H54 (cell line): ENCODE measurements at regions not wholly inside any gene's neighbourhood (a gene's known extent, or its start where the extent isn't known, plus 50 kb on each side); places are given as distances from the start of the nearest gene placed in this dataset.

Experiments used
- DNase-seq: peaks from one replicate; pipeline ENCODE4 v3.0.0; 2011; ENCODE audit warnings: low spot score, mixed read lengths; ENCODE audit not compliant: insufficient read length
- FAIRE-seq: peaks from 3 replicates; lab custom pipeline; 2011; peaks lifted over from hg19 to GRCh38; lab: Jason Lieb, UNC
- POLR2A ChIP-seq: IDR thresholded peaks from 2 replicates; pipeline ENCODE4 v1.6.1; 2011; ENCODE audit warnings: low read depth, mild to moderate bottlenecking, low read length

DNA sequence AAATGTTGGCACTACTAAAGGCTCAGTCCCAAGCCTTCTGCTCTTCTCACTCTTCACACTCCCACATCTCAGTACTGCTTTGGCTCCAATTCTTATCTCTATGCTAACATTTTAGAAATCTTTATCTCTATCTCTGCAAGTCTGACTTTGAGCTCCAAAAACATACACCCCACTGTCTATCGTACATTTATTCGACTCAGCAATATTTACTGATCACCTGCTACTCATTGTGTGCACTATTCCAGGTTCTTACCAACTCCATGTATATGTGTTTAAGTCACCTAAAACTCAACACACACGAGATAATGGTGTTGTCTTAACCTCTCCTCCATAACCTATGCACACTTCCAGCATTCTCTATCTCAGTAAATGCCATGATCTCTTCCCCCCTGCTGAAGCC, 268.2 kb upstream of the CRIM1 start:
- no peak for DNase-seq
- no peak for TF ChIP-seq POLR2A
- FAIRE-seq = no peak

DNA sequence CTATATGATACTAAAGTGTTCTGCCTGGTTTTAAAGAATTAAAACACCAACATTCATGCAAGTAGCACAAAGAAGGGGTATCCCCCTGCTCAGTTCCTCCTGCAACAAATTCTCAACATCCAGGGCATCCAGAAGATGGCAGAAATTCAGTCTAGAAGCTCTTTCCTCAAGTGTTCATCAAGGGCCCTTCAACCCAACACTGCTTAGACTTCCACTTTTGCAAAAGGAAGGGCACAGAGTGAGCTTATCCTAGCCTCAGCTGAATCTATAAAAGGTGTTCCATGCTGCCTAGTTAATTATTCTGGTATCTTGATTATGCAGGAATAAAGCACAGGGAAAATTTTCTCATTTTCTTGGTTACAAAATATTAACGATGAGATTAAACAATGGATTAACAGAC, 275.8 kb upstream of the CRIM1 start:
- FAIRE-seq = no peak
- TF ChIP-seq POLR2A = no peak
- DNase-seq = no peak

DNA sequence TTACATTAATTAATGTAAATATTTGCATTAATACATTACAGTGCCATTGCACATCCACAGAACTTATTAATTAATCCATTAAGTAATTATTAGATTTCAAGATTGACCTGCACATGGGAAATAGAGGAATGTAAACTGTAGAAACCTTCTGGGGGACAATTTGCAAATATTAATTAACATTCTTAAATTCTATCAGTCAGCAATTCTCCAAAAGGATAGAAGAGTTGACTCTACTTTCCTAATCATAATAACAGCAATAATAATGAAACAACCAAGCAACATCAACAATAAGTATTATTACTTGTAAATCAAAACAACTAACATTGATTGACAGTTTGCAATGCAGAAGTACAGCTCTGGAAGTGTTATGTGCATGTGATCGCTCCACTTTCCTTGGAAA, 281.6 kb upstream of the CRIM1 start:
- TF ChIP-seq POLR2A = no peak
- DNase-seq (no peak), FAIRE-seq (no peak)

DNA sequence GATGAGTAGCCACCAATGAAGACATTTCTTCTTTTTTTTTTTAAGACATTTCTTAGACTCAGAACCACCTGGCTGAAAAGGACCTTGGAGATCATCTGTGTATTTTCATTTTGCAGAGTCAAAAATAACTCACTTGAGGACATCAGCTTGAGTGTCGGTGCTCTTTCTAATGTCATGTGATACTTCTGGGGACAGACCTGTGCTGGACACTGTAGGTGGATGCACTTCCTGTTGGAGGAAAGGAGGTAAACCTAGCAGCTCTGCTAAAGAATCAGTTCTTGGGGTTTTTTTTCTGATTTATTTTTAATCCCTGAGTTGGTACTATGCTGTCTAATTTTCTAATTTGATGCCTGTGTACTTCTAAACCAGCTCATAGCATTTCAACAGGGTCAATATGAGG, 283.9 kb upstream of the CRIM1 start:
- no peak for FAIRE-seq

DNA sequence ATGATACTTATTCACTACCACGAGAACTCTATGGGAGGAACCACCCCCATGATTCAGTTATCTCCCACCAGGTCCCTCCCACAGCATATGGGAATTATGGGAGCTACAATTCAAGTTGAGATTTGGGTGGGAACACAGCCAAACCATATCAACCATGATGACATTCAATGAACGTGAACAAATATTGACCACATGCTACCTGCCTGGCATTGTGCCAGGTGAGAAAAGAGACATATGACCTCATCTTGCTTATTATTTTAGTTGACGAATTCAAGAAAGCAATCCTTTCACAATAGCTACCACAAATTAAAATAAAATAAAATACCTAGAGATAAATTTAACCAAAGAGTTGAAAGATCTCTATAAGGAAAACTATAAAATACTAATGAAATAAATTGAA, 286.5 kb upstream of the CRIM1 start:
- TF ChIP-seq POLR2A = no peak
- no peak for FAIRE-seq

More for the DNA sequence above, 283.9 kb upstream of the CRIM1 start:
- TF ChIP-seq POLR2A = no peak
- no peak for DNase-seq

DNA sequence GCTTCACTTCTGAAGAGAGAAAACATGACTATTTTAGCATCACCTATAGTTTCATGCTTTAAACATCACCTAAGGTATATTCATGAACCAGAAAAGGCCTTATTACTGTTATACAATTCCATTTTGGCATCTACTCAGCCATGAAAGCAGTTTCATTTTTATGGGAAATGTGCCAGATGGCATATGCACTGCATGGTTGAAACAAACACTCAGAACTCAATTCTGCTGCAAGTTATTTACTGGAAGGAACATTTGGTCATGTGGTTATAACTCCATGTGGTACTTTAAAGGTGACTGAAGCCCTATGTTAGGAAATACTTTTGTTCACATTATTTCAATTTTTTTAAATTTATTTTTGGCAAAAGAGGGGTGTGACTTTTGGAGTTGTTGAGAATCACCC, 287.5 kb upstream of the CRIM1 start:
- no peak for DNase-seq
- TF ChIP-seq POLR2A = no peak
- FAIRE-seq = no peak

More for the DNA sequence above, 286.5 kb upstream of the CRIM1 start:
- DNase-seq = no peak

DNA sequence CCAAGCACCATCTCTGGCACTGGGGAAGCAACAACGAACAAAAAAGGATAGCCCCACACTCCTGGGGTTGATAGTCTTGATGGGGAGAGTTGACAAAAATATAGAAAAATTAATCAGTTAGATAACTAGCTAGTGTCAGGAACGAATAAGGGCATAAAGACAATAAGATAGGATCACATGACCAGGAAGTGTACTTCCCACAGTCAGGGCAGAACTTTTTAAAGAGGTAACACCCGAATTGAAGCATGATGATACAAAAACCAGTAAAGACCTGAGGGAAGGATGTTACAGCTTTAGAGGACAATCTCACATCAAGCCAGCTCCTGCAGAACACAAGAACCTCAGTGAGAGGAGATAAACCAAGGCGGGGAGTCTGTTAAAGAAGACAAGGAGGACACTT, 295.4 kb upstream of the CRIM1 start:
- no peak for TF ChIP-seq POLR2A
- no peak for FAIRE-seq
- no peak for DNase-seq

DNA sequence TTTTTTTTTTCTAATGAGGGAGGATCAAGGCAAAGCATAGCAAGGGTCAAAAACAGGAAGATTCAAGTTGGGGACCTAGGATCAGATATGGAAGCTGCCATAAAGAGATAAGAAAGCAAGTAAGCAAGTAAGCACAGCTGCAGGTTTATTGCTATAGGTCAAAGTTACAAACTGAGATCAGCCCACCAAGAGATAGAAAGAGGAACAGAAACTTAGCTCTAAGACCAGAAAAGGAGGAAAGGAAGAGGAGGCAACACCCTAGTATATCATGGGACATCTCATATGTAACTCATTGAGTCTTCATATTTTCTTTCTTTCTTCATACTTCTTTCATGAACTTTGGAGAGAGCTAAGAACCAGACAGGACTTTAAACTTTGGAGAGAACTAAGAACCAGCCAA, 295.9 kb upstream of the CRIM1 start:
- no peak for DNase-seq
- no peak for TF ChIP-seq POLR2A
- FAIRE-seq = no peak

DNA sequence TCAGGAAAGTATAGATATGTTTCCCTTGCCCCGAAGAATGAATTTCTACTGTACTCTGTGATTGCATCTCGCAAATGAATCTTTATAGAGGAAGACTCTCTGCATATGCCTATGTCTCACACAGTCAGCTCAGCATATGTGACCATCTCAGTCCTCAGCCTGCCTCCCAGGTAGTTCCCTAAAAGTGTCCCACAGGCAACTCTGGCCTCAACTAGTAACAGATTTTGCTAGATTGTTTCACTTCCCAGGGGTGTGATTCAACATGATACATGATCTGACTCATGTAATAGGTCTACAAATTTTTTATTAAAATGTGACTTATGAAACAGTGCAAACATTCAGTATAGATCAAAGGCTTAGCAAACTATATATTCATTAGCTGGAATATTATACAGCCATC, 296.6 kb upstream of the CRIM1 start:
- TF ChIP-seq POLR2A = no peak
- DNase-seq (peak; percentile 2), FAIRE-seq (no peak)

DNA sequence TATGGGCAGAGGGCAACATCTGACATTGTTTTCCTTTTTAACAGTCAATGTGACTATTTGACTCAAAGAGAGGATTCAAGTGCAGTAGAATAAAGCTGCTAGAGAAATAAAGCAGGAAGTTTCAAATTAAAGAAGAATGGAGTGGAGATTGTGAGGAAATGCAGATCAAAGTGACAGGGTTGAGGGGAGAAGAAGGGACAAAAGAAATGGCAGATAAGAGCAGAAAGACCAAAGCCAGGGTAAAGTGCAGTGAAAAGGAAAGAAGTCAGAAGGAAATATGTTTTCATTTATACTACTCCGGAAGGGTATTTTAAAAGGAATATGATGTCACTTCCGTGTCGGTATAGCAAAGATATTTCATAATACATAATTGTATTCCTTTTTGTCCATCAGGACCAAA, 297.5 kb upstream of the CRIM1 start:
- TF ChIP-seq POLR2A = no peak
- no peak for FAIRE-seq

DNA sequence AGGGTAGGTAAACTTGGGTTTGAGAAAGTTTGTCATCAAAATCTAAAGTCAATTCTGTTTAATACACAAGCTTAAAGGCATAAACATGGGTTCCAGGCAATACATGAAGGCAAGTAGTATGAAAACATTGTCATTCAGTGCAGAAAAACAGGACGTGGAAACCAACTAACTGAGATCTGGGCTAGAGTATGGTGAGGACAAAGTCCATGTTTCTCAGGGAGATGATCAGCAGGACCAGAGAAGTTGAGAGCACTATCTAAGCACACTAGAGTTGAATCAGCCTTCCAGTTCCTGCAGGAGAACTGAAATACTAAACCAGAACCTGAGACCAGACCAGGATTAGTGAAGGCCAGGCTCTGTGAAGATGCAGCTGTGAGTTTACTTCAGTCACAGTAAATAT, 302.8 kb upstream of the CRIM1 start:
- DNase-seq (no peak), FAIRE-seq (no peak)
- TF ChIP-seq POLR2A = no peak

More for the DNA sequence above, 297.5 kb upstream of the CRIM1 start:
- no peak for DNase-seq

DNA sequence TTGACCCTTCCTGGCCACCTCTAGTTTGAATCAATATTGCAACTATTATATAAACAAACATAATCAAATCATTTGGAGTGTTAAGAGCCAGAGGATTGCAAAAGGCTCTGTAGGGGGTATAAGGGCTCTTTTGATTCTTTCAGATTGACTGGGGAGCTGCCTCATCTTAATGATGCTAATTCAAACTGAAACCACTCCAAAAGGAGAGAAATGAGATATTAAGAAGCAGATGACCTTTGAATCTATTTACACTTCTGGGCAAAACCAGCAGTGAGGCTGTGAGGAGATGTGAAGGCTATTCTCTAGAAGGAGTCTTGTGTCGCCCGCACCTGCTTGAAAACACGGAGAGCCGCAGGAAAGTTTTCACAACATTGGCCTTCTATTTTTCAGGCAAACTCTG, 311.2 kb upstream of the CRIM1 start:
- no peak for FAIRE-seq

DNA sequence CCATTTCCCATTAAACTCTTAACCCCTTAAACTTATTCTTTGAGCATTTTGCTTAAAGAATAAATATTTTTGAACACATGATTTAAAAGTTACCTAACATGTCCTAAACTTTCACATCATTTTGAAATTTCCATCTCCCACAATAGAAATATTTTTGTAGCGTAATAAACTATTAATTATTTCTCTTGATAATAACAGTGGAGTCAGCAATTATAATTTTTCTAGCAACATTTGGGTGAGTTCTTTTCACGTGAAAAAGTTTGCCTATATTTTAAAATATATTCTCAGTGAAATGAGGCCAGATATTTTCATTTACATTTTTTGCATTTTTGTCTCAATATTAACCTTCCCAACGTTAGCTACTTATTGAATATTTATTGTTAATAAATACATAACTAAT, 320.4 kb upstream of the CRIM1 start:
- TF ChIP-seq POLR2A = no peak
- DNase-seq = no peak
- no peak for FAIRE-seq

More for the DNA sequence above, 311.2 kb upstream of the CRIM1 start:
- DNase-seq = no peak
- no peak for TF ChIP-seq POLR2A

DNA sequence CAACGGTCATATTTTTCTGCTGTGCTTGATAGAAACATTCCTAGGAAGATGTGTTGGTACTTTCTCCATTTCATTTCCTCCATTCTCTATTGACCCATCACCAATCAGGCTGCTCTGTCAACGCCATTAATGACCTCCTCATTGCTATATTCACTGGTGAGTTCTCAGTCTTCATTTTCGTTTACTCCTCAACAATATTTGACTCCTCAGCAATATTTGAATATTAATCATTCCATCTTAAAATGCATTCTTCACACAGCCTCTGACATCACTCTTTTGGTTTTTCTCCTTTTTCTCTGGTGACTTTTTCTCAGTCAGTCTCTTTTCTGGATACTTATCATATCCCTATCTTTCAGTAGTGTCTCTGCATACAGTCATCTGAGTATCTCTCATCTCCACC, 323.5 kb upstream of the CRIM1 start:
- DNase-seq = no peak
- FAIRE-seq = no peak
- no peak for TF ChIP-seq POLR2A

DNA sequence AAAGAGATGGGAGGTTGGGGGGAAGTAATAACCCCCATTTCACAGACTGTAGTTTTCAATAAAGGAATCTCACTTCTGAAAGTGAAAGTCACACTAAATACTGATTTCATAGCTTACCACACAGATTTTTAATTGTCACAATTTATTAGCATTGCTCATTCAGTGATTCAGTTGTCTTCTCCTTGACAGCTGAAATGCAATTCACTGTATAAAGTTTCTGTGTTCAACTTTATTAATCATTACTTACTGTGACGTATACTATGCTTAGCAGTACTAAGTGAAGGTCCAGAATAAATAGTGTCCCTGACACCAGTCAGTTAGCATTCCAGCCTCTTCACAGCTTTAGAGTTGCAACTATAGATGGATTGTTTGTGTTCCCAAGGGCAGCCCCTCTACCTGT, 324.1 kb upstream of the CRIM1 start:
- no peak for DNase-seq
- no peak for FAIRE-seq
- TF ChIP-seq POLR2A = no peak

DNA sequence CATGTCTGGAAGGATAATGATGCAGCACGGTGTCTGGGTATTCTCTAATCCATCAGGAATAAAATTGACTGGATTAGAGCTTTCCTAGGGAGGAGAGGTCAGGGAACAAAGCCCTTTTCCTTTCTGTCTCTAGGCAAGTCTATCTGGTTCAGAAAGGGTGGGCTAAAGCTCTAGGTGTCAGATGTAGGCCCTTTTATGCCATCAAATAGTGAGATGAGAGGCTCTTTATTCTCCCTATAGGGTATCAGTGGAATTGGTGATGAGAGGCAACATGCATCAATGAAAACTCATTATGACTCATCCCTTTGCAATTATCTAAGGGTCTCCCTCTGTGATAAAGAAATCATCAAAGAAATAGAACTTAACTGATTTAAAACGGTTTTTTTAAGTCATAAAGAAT, 328.0 kb upstream of the CRIM1 start:
- FAIRE-seq = no peak
- TF ChIP-seq POLR2A = no peak
- no peak for DNase-seq
